GM12873 (cell line): ENCODE measurements at regions not wholly inside any gene's neighbourhood (a gene's known extent, or its start where the extent isn't known, plus 50 kb on each side); places are given as distances from the start of the nearest gene placed in this dataset.

Experiments
- TF ChIP-seq, protein P1 (sequence below): IDR thresholded peaks from 2 replicates; pipeline ENCODE4 v1.5.1; 2012; ENCODE audit warnings: low read depth, mild to moderate bottlenecking, moderate library complexity, low read length, control low read depth; ENCODE audit not compliant: insufficient read depth; ENCODE audit errors: missing control alignments

DNA sequence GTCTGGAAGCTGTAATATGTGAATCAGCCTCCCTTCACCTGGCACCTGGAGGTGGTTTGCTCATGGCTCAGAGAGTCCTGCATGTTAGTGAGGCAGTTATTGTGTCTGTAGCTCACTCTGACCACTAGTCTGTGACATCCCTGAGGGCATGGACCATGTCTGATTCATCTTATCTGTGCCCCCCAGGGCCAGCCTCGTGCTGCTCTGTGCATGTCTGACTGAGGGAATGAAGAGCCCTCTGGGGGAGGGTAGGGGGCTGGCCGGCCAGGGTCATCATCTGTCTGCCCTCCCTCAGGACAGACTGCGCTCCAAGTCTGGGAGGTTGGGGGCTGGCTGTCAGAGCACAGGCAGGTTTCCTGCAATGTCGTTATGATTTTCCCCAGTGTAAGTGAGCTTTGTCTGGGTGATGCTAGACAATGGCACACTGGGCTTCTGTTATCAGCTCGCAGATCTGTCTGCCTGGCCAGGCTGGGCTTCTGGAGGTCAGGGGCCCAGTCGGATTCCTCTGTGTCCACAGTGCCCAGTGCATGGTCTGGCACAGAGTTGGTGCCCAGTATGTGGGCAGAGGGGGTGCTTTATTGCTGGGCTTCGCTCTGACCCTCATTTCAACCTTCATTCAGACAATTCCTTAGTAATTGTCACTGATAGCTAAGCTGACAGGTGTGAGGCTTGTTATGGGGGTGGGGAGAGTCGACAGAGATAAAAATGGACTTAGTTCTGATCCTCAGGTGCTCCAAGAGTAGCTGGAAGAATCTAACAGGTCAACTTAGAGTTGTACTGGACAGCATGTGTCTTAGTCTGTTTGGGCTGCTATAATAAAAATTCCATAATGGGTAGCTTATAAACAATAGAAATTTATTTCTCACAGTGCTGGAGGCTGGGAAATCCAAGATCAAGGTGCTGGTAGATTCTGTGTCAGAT is 85.7 kb upstream of the SHB start:
- TF ChIP-seq, protein P1, sequence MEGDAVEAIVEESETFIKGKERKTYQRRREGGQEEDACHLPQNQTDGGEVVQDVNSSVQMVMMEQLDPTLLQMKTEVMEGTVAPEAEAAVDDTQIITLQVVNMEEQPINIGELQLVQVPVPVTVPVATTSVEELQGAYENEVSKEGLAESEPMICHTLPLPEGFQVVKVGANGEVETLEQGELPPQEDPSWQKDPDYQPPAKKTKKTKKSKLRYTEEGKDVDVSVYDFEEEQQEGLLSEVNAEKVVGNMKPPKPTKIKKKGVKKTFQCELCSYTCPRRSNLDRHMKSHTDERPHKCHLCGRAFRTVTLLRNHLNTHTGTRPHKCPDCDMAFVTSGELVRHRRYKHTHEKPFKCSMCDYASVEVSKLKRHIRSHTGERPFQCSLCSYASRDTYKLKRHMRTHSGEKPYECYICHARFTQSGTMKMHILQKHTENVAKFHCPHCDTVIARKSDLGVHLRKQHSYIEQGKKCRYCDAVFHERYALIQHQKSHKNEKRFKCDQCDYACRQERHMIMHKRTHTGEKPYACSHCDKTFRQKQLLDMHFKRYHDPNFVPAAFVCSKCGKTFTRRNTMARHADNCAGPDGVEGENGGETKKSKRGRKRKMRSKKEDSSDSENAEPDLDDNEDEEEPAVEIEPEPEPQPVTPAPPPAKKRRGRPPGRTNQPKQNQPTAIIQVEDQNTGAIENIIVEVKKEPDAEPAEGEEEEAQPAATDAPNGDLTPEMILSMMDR: no peak

DNA sequence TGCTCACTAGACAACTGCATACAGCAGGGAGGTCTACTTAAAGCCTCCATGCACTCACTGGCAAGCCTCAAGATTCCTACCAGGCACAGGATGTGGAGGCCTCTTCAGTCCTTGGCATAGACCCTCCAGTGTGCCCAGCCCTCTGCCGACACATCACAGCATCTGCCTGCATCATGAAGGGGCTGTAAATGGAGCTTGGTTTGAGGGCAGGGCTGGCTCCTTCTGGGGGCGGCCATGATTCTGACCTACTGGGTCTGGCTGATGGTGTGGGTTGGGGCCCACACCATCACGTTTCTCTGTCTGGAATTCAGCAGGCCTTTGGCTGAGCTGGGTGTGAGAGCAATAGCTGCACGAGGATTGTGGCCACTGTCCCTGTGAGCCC is 84.9 kb upstream of the SHB start:
- TF ChIP-seq, protein P1: no peak

DNA sequence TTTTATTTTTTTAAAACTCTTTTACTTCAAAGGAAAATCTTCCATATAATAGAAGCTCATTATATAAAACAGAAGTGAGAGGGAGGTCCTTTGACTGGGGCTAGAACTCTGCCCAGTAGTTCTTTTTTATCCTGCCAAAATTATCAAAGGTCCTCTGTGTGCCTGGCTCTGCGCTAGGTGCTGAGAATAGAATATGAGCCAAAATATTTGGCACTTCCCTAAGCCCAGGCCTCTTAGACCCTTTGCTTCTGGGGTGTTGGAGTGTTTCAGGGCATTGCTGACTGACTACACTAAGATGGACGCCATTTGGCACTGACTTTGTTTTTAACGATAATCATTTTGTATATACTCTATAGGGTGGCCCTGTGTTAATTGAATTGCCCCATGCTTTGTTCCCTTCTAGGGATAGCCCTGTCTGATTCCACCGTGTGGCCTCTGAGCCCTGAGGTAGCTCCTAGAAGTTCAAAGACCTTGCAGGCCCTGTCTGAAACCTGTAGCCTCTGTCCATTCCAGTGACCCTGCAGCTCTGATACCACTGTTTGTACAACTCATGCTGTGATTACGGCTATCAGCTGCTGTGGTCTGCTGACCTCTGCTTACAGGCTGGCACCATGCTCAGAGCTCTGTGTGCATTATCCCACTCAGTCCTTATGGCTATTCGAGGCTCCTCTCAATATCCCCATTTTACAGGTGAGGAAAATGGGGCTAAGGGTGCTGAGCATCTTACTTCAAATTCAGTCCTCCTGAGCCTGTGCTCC is 84.3 kb upstream of the SHB start:
- TF ChIP-seq, protein P1: no peak

DNA sequence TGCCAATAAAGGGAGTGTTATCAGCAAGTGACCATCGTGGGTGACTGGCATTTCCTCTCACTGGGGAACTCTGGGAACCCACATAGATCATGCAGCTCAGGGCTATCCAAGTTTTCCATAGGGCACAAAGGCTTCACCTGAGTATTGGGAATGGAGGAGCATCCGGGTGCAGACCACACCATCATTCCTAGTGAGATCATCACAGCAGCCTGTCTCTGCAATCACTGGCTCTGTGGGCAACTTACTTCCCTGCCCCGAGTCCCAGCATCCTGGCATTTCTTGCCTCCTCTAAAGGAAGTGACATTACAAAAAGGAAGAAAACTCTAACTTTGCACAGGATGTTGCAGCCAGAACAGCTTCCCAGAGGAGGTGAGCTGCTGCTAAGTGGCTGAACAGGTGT is 80.6 kb upstream of the SHB start:
- TF ChIP-seq, protein P1: no peak

DNA sequence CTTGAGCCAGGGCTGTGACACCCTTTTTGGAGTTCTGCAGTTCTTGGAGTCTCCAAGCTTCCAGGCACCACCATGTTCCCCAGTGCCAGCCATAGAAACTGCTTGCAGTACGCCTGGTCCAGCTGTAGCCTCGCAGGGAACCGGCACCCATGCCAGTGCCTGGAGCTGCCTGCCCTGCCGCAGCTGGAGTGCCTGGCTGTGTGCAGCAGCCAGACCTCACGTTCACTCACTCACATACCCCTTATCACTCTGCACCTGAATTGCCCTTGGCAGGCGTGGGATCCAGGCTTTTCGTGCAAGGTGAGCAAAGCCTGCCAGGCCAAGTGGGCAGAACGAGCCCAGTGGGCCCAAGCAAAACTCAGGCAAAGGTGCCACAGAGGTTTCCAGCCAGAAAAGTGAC is 77.8 kb upstream of the SHB start:
- TF ChIP-seq, protein P1: no peak

DNA sequence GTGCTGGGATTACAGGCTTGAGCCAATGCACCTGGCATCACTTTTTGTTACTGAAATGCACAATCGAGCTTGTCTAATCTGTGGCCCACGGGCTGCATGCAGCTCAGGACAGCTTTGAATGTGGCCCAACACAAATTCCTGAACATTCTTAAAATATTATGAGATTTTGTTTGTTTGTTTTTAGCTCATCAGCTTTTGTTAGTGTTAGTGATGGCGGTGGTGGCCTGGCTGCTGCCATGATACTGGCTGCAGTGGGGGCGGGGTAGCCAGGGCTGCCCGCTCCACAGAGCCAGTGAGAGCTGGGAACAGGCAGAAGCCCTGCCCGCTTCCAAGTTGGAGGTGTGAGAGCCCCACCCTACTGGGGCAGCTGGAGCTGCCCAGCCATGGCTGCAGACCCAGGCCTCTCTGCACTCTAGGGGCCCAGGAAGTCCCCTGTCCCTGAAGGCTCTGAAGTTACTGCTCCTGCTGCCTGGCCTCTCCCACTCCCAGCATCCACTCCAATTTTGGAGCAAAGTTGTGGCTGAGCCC is 76.6 kb upstream of the SHB start:
- TF ChIP-seq, protein P1: no peak

DNA sequence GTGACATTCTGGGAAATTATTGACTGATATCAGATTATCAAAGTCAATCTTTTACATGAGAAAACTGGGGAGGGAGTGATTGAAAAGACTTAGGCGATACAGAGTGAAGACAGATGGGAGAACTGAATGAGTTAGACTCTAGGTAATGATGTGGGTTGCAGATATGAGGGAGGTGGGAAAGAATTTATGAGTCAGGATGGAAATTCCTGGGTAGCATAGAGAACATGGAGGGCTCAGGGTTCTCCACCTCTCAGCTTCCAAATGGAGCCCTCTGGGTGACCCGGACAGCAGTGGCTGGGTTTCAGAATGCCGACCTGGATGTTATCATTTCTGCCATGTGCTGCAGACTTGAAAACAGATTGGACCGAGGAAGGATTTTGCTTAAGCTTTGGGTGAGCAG is 75.4 kb upstream of the SHB start:
- TF ChIP-seq, protein P1: no peak
